Dedifferentiated amniotic fluid mesenchymal stem cell (primary cell): ENCODE measurements at regions not wholly inside any gene's neighbourhood (a gene's known extent, or its start where the extent isn't known, plus 50 kb on each side); places are given as distances from the start of the nearest gene placed in this dataset.
A peak's percentile ranks its signal among the peaks of the same experiment; 100 is the strongest.

Experiments
- DNase-seq: peaks from one replicate; pipeline ENCODE4 v3.0.0-alpha.2; 2016; ENCODE audit errors: extremely low spot score

GRCh38 chr2:209367075-209367747, 56.6 kb upstream of the MAP2 start:
- no peak for DNase-seq

- DNase-seq, result no peak
Observed at GRCh38 chr2:209368406-209368805, 55.4 kb upstream of the MAP2 start.

- peak; percentile 53 for DNase-seq
Observed at GRCh38 chr2:209368914-209369313, 54.9 kb upstream of the MAP2 start.

GRCh38 chr2:209369656-209370055, 54.2 kb upstream of the MAP2 start:
- no peak for DNase-seq

- DNase-seq, result no peak
Observed at GRCh38 chr2:209371407-209371806, 52.4 kb upstream of the MAP2 start.
